Ecto neural progenitor cell (in vitro differentiated cells): ENCODE measurements at regions not wholly inside any gene's neighbourhood (a gene's known extent, or its start where the extent isn't known, plus 50 kb on each side); places are given as distances from the start of the nearest gene placed in this dataset.

ENCODE experiments used
- DNase-seq: peaks from one replicate; pipeline ENCODE4 v3.0.0-alpha.2; 2018; ENCODE audit warnings: low spot score

DNA sequence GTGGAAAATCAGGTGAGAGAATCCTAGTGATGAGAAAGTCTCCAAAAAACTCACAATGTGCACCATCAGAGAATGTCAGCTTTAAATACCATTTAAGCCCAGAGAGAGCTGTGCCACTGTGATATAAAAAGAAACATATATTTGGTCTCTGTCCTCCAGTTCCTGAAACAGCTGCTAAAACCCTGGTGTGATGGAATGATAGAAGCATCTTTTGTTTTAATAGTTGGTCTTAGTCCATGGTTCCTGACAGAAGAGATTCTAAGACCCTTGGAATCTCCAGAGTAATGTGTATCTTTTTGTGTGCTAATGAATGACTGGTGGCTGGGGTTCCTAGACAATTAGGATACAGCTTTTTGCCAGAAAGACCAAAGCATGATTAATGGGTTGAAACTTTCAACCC is 302.8 kb upstream of the B3GALT2 start:
- DNase-seq = no peak

DNA sequence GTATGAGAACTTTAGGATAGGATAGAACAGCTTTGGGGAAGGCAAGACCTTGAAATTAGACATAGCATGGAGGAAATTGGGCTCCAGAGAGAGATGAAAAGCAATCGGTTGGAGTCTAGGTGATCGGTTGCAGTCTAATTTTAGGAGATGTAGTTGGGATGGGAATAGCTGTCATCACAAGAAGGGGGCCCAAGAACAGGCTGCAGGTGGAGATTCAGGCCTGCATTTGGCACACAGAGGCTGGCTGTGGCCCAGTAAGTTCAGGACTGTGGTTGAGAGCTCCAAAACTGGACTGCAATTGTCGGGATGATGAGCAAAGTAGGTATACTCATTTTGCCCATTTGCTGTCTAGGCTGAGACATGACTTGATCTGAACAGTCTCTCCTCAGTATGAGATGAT is 301.3 kb upstream of the B3GALT2 start:
- no peak for DNase-seq

GRCh38 chr1:193486671-193487229 is 300.3 kb upstream of the B3GALT2 start:
- DNase-seq = no peak

GRCh38 chr1:193480755-193481154 is 294.3 kb upstream of the B3GALT2 start:
- DNase-seq = no peak

GRCh38 chr1:193479187-193479586 is 292.8 kb upstream of the B3GALT2 start:
- no peak for DNase-seq

DNA sequence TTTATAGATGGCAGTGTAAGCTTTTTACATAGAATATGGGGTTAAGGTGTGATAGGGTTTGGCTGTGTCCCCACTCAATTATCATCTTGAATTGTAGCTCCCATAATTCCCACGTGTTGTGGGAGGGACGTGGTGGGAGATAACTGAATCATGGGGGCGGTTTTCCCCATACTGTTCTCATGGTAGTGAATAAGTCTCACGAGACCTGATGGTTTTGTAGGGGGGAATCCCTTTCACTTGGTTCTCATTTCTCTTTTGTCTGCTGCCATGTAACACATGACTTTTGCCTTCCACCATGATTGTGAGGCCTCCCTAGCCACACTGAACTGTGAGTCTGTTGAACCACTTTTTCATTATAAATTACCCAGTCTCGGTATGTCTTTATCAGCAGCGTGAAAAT is 290.3 kb upstream of the B3GALT2 start:
- no peak for DNase-seq

DNA sequence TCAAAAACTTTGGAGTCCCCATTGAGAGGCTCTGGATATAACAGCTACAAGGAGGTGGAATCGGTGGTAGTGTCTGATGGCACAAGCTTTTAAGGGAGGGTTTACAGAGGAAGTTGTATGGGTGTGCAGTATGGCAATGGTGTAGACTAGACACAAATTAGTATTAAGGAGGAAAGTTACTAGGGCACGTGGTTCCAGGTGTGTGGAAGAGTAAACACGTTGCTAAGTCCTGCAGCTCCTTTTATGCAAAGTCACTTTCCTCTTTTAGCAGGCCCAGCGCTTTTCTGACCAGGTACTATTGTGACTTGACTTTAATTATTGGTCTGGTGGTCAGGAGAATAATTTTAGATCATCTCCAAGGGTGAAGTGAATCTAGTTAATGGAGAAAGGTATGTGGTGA is 287.5 kb upstream of the B3GALT2 start:
- DNase-seq = no peak

- DNase-seq = no peak
These were observed 286.5 kb upstream of the B3GALT2 start for GRCh38 chr1:193472838-193473398.

GRCh38 chr1:193472430-193472829 is 286.0 kb upstream of the B3GALT2 start:
- no peak for DNase-seq

- DNase-seq = no peak
These were observed 285.6 kb upstream of the B3GALT2 start for GRCh38 chr1:193471981-193472380.

DNA sequence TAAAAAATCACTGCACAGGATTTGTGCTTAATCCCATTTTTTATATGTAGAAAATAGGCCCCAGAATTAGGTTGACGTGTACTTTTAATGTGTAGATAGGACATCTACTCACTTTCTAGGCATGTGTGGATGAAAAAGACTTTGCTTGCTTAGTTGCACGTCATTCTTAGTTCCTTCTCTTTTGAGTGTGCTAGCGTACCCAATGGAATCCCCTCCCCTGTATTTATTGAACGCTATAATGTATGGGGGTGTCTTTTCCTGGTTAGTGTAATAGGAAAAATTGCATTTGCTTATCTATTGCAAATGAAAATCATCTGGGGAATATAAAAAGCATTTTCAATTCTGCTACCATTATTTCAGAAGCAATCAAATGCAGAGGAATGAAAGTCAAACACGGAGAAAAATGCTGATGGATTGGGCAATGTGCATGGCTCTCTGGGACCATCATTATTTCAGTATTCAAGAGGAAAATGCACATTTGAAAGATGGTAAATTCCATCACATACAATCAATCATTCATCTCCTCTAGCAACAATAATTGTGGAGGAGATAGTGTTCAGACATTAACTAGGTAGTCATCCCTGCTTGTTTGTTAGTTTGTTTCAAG is 277.0 kb upstream of the B3GALT2 start:
- no peak for DNase-seq

DNA sequence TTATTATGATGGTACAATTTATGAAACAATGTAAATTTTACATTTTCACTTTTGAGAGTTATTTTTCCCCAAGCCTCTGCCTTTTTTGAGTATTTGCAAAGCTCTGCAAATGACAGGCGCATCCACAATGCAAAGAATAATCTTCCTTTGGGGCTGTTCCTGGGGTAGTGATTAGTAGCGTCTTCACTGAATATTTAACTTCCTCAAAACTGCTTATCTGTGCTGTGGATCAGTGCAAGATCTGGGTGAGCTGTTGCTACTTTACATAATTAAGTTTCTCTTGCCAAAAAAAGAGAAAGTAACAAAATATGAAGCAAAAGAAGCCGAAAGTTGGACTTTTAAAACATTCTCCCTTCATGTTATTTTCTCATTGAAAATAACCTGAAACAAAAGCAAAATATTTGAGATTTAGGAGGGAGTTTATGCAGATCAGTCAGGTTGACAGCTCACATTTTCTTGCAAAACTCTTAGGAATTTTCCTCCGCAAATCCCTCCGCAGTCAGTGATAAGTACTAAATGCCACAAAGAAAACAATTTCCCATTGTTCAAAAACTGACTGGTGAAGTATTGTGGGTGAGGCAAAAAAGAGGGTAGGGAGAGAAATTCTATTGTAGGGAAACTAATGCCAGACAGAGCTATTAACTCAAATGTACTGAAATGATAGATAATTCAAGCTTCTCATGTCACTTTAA is 276.4 kb upstream of the B3GALT2 start:
- no peak for DNase-seq

- DNase-seq = no peak
These were observed 272.2 kb upstream of the B3GALT2 start for GRCh38 chr1:193458628-193459027.

- no peak for DNase-seq
These were observed 271.3 kb upstream of the B3GALT2 start for GRCh38 chr1:193457676-193458075.

- no peak for DNase-seq
These were observed 270.4 kb upstream of the B3GALT2 start for GRCh38 chr1:193456811-193457280.

- no peak for DNase-seq
These were observed 265.2 kb upstream of the B3GALT2 start for GRCh38 chr1:193451606-193452005.

GRCh38 chr1:193451001-193451400 is 264.6 kb upstream of the B3GALT2 start:
- DNase-seq = no peak

- no peak for DNase-seq
These were observed 262.5 kb upstream of the B3GALT2 start for GRCh38 chr1:193448682-193449461.

GRCh38 chr1:193443886-193444285 is 257.5 kb upstream of the B3GALT2 start:
- DNase-seq = no peak

GRCh38 chr1:193438771-193439170 is 252.4 kb upstream of the B3GALT2 start:
- DNase-seq = no peak

- DNase-seq = no peak
These were observed 251.9 kb upstream of the B3GALT2 start for GRCh38 chr1:193438312-193438711.

DNA sequence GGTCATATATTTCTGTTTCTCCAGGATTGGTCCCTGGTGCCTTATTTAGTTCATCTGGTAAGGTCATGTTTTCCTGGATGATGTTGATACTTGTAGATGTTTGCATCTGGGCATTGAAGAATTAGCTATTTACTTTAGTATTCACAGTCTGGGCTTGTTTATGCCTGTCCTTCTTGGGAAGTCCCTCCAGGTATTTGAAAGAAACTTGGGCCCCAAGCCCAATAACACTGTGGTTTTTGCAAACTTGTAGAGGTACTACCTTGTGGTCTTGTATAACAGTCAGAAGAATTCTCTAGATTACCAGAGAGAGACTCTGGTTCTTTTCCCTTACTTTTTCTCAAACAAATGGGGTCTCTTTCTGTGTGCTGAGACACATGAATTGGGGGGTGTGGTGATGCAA is 251.4 kb upstream of the B3GALT2 start:
- no peak for DNase-seq
